ENCODE measurements at regions not wholly inside any gene's neighbourhood (a gene's known extent, or its start where the extent isn't known, plus 50 kb on each side); places are given as distances from the start of the nearest gene placed in this dataset.

- no peak for DNase-seq
- Histone ChIP-seq H3K36me3 (ENCODE audit: insufficient read depth in 1 of 2, low read depth in 1 of 2) (no peaks in the 10 kb centered on the region), H3K4me3 (no peak overlapping the region), H3K27ac (no peak overlapping the region), H3K9me3 (no peaks in the 10 kb centered on the region), H3K27me3 (ENCODE audit: insufficient read depth in 3 of 3, low read length in 2 of 3) (no peaks in the 10 kb centered on the region), H3K4me1 (no peaks in the 10 kb centered on the region)
- ATAC-seq: no peak
- intact Hi-C loops (cut with DNase I): no loop called here
- 47 to 63% (median 59%) methylated on average over 4 of the region's 4 CpGs for WGBS, 3 donors
- TF ChIP-seq CTCF (IDR thresholded peaks at IDR 0.05): no peak
These were observed 81.9 kb downstream of the VCX2 start for GRCh38 chrX:8089141-8089540.

- Histone ChIP-seq H3K9me3 (no peaks in the 10 kb centered on the region), H3K36me3 (ENCODE audit: insufficient read depth in 1 of 2, low read depth in 1 of 2) (no peaks in the 10 kb centered on the region), H3K4me1 (no peaks in the 10 kb centered on the region), H3K27me3 (ENCODE audit: insufficient read depth in 3 of 3, low read length in 2 of 3) (no peaks in the 10 kb centered on the region), H3K4me3 (no peak overlapping the region), H3K27ac (no peak overlapping the region)
- 23 to 29% (median 28%) methylated on average over 4 of the region's 4 CpGs for WGBS, 3 donors
- DNase-seq (no peak), ATAC-seq (no peak)
- TF ChIP-seq CTCF (IDR thresholded peaks at IDR 0.05): no peak
- intact Hi-C loops (cut with DNase I): no loop called here
These were observed 87.1 kb downstream of the VCX2 start for GRCh38 chrX:8084006-8084405.

- ATAC-seq: no peak
- no peaks in the 10 kb centered on the region for H3K4me1 ChIP-seq
- 40 to 42% (median 42%) methylated on average over 3 of the region's 3 CpGs for WGBS, 3 donors
These were observed 87.8 kb downstream of the VCX2 start for GRCh38 chrX:8083286-8083685.

GRCh38 chrX:8075636-8076035 is 95.4 kb downstream of the VCX2 start:
- no peaks in the 10 kb centered on the region for H3K36me3 ChIP-seq (ENCODE audit: insufficient read depth in 1 of 2, low read depth in 1 of 2)
- TF ChIP-seq CTCF (IDR thresholded peaks at IDR 0.05): no peak
- H3K4me3 ChIP-seq: no peak overlapping the region
- no peaks in the 10 kb centered on the region for H3K27me3 ChIP-seq (ENCODE audit: insufficient read depth in 3 of 3, low read length in 2 of 3)
- ATAC-seq (no peak), DNase-seq (no peak)
- H3K27ac ChIP-seq: no peak overlapping the region
- H3K4me1 ChIP-seq: no peaks in the 10 kb centered on the region
- H3K9me3 ChIP-seq: no peaks in the 10 kb centered on the region
- intact Hi-C loops (cut with DNase I): loop anchor here in 1 of 2 donors (1.0 kb wide), 1 partner anchor 28 kb away; no protein-coding TSS in a partner anchor

More at GRCh38 chrX:8083286-8083685, 87.8 kb downstream of the VCX2 start:
- Histone ChIP-seq H3K9me3 (no peaks in the 10 kb centered on the region), H3K27ac (no peak overlapping the region), H3K4me3 (no peak overlapping the region), H3K36me3 (ENCODE audit: insufficient read depth in 1 of 2, low read depth in 1 of 2) (no peaks in the 10 kb centered on the region), H3K27me3 (ENCODE audit: insufficient read depth in 3 of 3, low read length in 2 of 3) (no peaks in the 10 kb centered on the region)
- no peak for DNase-seq
- TF ChIP-seq CTCF (IDR thresholded peaks at IDR 0.05): no peak
- intact Hi-C loops (cut with DNase I): no loop called here

- DNase-seq: no peak
- Histone ChIP-seq H3K4me3 (no peak overlapping the region), H3K36me3 (ENCODE audit: insufficient read depth in 1 of 2, low read depth in 1 of 2) (no peaks in the 10 kb centered on the region), H3K9me3 (no peaks in the 10 kb centered on the region), H3K4me1 (no peaks in the 10 kb centered on the region), H3K27ac (no peak overlapping the region), H3K27me3 (ENCODE audit: insufficient read depth in 3 of 3, low read length in 2 of 3) (no peaks in the 10 kb centered on the region)
- no peak for ATAC-seq
- no peak for TF ChIP-seq CTCF (IDR thresholded peaks at IDR 0.05)
- 54 to 78% (median 66%) methylated on average over 8 of the region's 8 CpGs for WGBS, 3 donors
- intact Hi-C loops (cut with DNase I): no loop called here
These were observed 103.2 kb downstream of the VCX2 start for GRCh38 chrX:8067754-8068462.
